SK-N-SH (cell line): ENCODE measurements at regions not wholly inside any gene's neighbourhood (a gene's known extent, or its start where the extent isn't known, plus 50 kb on each side); places are given as distances from the start of the nearest gene placed in this dataset.
A peak's percentile ranks its signal among the peaks of the same experiment; 100 is the strongest.

Experiments used
- CTCF ChIA-PET: fragments of 300-600, 350-600 bp; formaldehyde crosslinking; extraction: SDS; loops from one replicate; lab custom pipeline; 2021; lab: Yijun Ruan, JAX
- POLR2A ChIA-PET: fragments of 350-600 bp; sonication (Branson Sonifier 250); formaldehyde crosslinking; extraction: SDS; loops from one replicate; lab custom pipeline; 2020; ENCODE audit warnings: antibody characterized with exemption, inconsistent platforms; lab: Yijun Ruan, JAX
- DNase-seq: peaks from one replicate; pipeline ENCODE4 v3.0.0; 2012
- H2AFZ ChIP-seq: fragments of 200-600 bp; sonication (generic); 2 replicates; pipeline ENCODE4 v1.8.1; 2016; ENCODE audit warnings: antibody characterized with exemption, mild to moderate bottlenecking, low read depth
- H3F3A ChIP-seq: fragments of 200-600 bp; sonication (generic); replicated peaks from 2 replicates; pipeline ENCODE3; 2016; ENCODE audit warnings: antibody characterized with exemption, mild to moderate bottlenecking; ENCODE audit not compliant: insufficient read depth
- H3K27ac ChIP-seq, 2 experiments: fragments of 200-500 bp in 1 of 2; fragments of 200-600 bp in 1 of 2; sonication (Bioruptor generic) in 1 of 2; sonication (generic), shearing (Covaris generic) in 1 of 2; 2 replicates each; pipeline versions ENCODE4 v1.5.1 to v1.6.1; 2014 to 2016; ENCODE audit warnings: low read depth in 2 of 2, inconsistent platforms in 1 of 2, low read length in 1 of 2, mild to moderate bottlenecking in 1 of 2, mixed read lengths in 1 of 2
- H3K27me3 ChIP-seq: fragments of 200-600 bp; sonication (generic), shearing (Covaris generic); 2 replicates; pipeline ENCODE4 v1.6.1; 2016; ENCODE audit warnings: mixed run types; ENCODE audit not compliant: insufficient read depth
- H3K36me3 ChIP-seq, 2 experiments: fragments of 200-500 bp in 1 of 2; fragments of 200-600 bp in 1 of 2; sonication (Bioruptor generic) in 1 of 2; sonication (generic) in 1 of 2; replicated peaks in 1 of 2; 2 replicates each; pipeline versions ENCODE3 to v1.5.1; 2014 to 2016; ENCODE audit warnings: low read length in 1 of 2, mild to moderate bottlenecking in 1 of 2; ENCODE audit not compliant: insufficient read depth in 2 of 2, control insufficient read depth in 1 of 2
- H3K4me1 ChIP-seq, 2 experiments: fragments of 200-500 bp in 1 of 2; fragments of 200-600 bp in 1 of 2; sonication (Bioruptor generic) in 1 of 2; sonication (generic), shearing (Covaris generic) in 1 of 2; 2 replicates each; pipeline versions ENCODE4 v1.5.1 to v1.6.1; 2014 to 2016; ENCODE audit warnings: low read depth in 1 of 2, low read length in 1 of 2, mixed run types in 1 of 2; ENCODE audit not compliant: insufficient read depth in 2 of 2, control insufficient read depth in 1 of 2
- H3K4me2 ChIP-seq: fragments of 200-600 bp; sonication (generic), shearing (Covaris generic); 2 replicates; pipeline ENCODE4 v1.6.1; 2017; ENCODE audit warnings: mixed run types
- H3K4me3 ChIP-seq, 2 experiments: fragments of 200-500 bp in 1 of 2; fragments of 200-600 bp in 1 of 2; sonication (Bioruptor generic) in 1 of 2; sonication (generic), shearing (Covaris generic) in 1 of 2; 2 replicates each; pipeline versions ENCODE4 v1.5.1 to v1.8.1; 2014 to 2016; ENCODE audit warnings: low read depth in 2 of 2, inconsistent platforms in 1 of 2, low read length in 1 of 2, mild to moderate bottlenecking in 1 of 2, mixed read lengths in 1 of 2, moderate library complexity in 1 of 2
- H3K79me2 ChIP-seq: fragments of 200-600 bp; sonication (generic); 2 replicates; pipeline ENCODE4 v1.8.1; 2017; ENCODE audit warnings: mild to moderate bottlenecking; ENCODE audit not compliant: insufficient read depth
- H3K9ac ChIP-seq: fragments of 200-600 bp; sonication (generic); 2 replicates; pipeline ENCODE4 v1.6.1; 2017; ENCODE audit warnings: mixed run types
- H3K9me2 ChIP-seq: fragments of 200-600 bp; sonication (generic); 2 replicates; pipeline ENCODE4 v1.6.1; 2017; ENCODE audit warnings: mixed run types
- H3K9me3 ChIP-seq: fragments of 200-600 bp; sonication (generic); 2 replicates; pipeline ENCODE4 v1.6.1; 2017; ENCODE audit warnings: mixed run types, mild to moderate bottlenecking, moderate library complexity
- H4K20me1 ChIP-seq: fragments of 200-600 bp; sonication (generic); 2 replicates; pipeline ENCODE4 v1.6.1; 2017; ENCODE audit warnings: mild to moderate bottlenecking, mixed run types; ENCODE audit not compliant: insufficient read depth
- CHD2 ChIP-seq: fragments of 150-350 bp; IDR thresholded peaks from 2 replicates; pipeline ENCODE4 v1.6.1; 2018; ENCODE audit warnings: low read length; ENCODE audit not compliant: partially characterized antibody
- ELF1 ChIP-seq: IDR thresholded peaks from 2 replicates; pipeline ENCODE4 v1.4.0; 2012
- FOSL2 ChIP-seq: IDR thresholded peaks from 2 replicates; pipeline ENCODE4 v1.4.0; 2012; ENCODE audit warnings: low read depth, mild to moderate bottlenecking, moderate library complexity, borderline replicate concordance
- FOXM1 ChIP-seq: IDR thresholded peaks from 2 replicates; pipeline ENCODE4 v1.4.0; 2012; ENCODE audit warnings: low read depth, mild to moderate bottlenecking
- GATA2 ChIP-seq: sonication (generic); formaldehyde crosslinking; IDR thresholded peaks from 2 replicates; pipeline ENCODE4 v1.5.0; 2020; ENCODE audit warnings: mild to moderate bottlenecking, missing genetic modification reagents
- IRF3 ChIP-seq: fragments of 150-350 bp; IDR thresholded peaks from 2 replicates; pipeline ENCODE4 v1.6.1; 2016; ENCODE audit warnings: mild to moderate bottlenecking, low read depth, low read length
- JUND ChIP-seq: IDR thresholded peaks from 2 replicates; pipeline ENCODE4 v1.4.0; 2012
- MAX ChIP-seq: IDR thresholded peaks from 2 replicates; pipeline ENCODE4 v1.4.0; 2012; ENCODE audit warnings: low read depth
- MEF2A ChIP-seq: IDR thresholded peaks from 2 replicates; pipeline ENCODE4 v1.4.0; 2012; ENCODE audit warnings: low read depth, borderline replicate concordance
- MXI1 ChIP-seq: IDR thresholded peaks from 2 replicates; pipeline ENCODE4 v1.6.1; 2012; ENCODE audit warnings: mild to moderate bottlenecking, low read depth, low read length, improper control_type of control experiment
- NFIC ChIP-seq: IDR thresholded peaks from 2 replicates; pipeline ENCODE4 v1.4.0; 2012; ENCODE audit warnings: borderline replicate concordance
- NRF1 ChIP-seq: IDR thresholded peaks from 2 replicates; pipeline ENCODE4 v1.6.1; 2012; ENCODE audit warnings: low read depth, mild to moderate bottlenecking, low read length
- PBX3 ChIP-seq: IDR thresholded peaks from 2 replicates; pipeline ENCODE4; 2012
- POLR2AphosphoS5 ChIP-seq: IDR thresholded peaks from 2 replicates; pipeline ENCODE4 v1.6.1; 2012; ENCODE audit warnings: low read depth, low read length
- RCOR1 ChIP-seq: fragments of 150-350 bp; IDR thresholded peaks from 2 replicates; pipeline ENCODE4 v1.6.1; 2017; ENCODE audit warnings: antibody characterized with exemption, low read length
- REST ChIP-seq: IDR thresholded peaks from 2 replicates; pipeline ENCODE4 v1.6.1; 2012; ENCODE audit warnings: mild to moderate bottlenecking, low read depth, low read length, moderate library complexity
- RXRA ChIP-seq: IDR thresholded peaks from 2 replicates; pipeline ENCODE4 v1.4.0; 2012; ENCODE audit warnings: low read depth, mild to moderate bottlenecking, borderline replicate concordance
- SIN3A ChIP-seq: IDR thresholded peaks from 2 replicates; pipeline ENCODE4 v1.6.1; 2012; ENCODE audit warnings: low read depth, mild to moderate bottlenecking, low read length, moderate library complexity, borderline replicate concordance
- SMC3 ChIP-seq: IDR thresholded peaks from 2 replicates; pipeline ENCODE4 v1.6.1; 2012; ENCODE audit warnings: low read depth, low read length, improper control_type of control experiment
- TAF1 ChIP-seq: IDR thresholded peaks from 2 replicates; pipeline ENCODE4 v1.6.1; 2012; ENCODE audit warnings: low read depth, mild to moderate bottlenecking, low read length, moderate library complexity, borderline replicate concordance
- TCF12 ChIP-seq: IDR thresholded peaks from 2 replicates; pipeline ENCODE4 v1.4.0; 2012
- TEAD4 ChIP-seq: IDR thresholded peaks from 2 replicates; pipeline ENCODE4 v1.4.0; 2012; ENCODE audit warnings: mild to moderate bottlenecking, borderline replicate concordance; ENCODE audit not compliant: insufficient read depth
- USF1 ChIP-seq: IDR thresholded peaks from 2 replicates; pipeline ENCODE4 v1.4.0; 2012; ENCODE audit warnings: low read depth, borderline replicate concordance
- USF2 ChIP-seq: fragments of 150-350 bp; IDR thresholded peaks from 2 replicates; pipeline ENCODE4 v1.6.1; 2017; ENCODE audit warnings: antibody characterized with exemption, low read length, low read depth, borderline replicate concordance
- YY1 ChIP-seq: IDR thresholded peaks from 2 replicates; pipeline ENCODE4 v1.4.0; 2012; ENCODE audit warnings: low read depth, mild to moderate bottlenecking
- ZBTB33 ChIP-seq: IDR thresholded peaks from 2 replicates; pipeline ENCODE4 v1.4.0; 2012; ENCODE audit warnings: low read depth, borderline replicate concordance
- WGBS: methylation state at CpG from one replicate; pipeline ENCODE4 v1.1.6; 2017; ENCODE audit warnings: low lambda C conversion rate; 5-methylcytosine and 5-hydroxymethylcytosine counted together

GRCh38 chr5:51829230-51829629, 446.0 kb downstream of the ISL1 start:
- no peaks in the 10 kb centered on the region for H3K27me3 ChIP-seq
- H3K4me2 ChIP-seq: peak overlapping the region; percentile 32; the same call in 1 of the 2 replicates
- H3F3A ChIP-seq: peaks cover 9% of the 10 kb centered on the region
- POLR2A ChIA-PET: no interaction called here
- H3K4me3 ChIP-seq: no peak overlapping the region
- no peaks in the 10 kb centered on the region for H4K20me1 ChIP-seq
- DNase-seq: no peak
- H2AFZ ChIP-seq: no peak overlapping the region
- H3K27ac ChIP-seq: peak overlapping the region in 1 of 2 experiments; percentile 69; a peak in 2 of 4 replicates
- no peaks in the 10 kb centered on the region for H3K36me3 ChIP-seq
- H3K79me2 ChIP-seq: no peaks in the 10 kb centered on the region
- CTCF ChIA-PET: no interaction called here
- H3K9ac ChIP-seq: no peak overlapping the region
- peaks cover 0 to 7% of the 10 kb centered on the region in 2 experiments; a peak in 1 of 4 replicates for H3K4me1 ChIP-seq
- no peaks in the 10 kb centered on the region for H3K9me2 ChIP-seq
- 38% methylated on average over 2 of the region's 2 CpGs for WGBS
- no peaks in the 10 kb centered on the region for H3K9me3 ChIP-seq
- TF ChIP-seq GATA2 (CRISPR knock-in tag) (no peak), TEAD4 (peak; percentile 60; the same call in 1 of the 2 replicates), ZBTB33 (no peak), SIN3A (no peak), IRF3 (no peak), ELF1 (no peak), JUND (peak; percentile 76), TAF1 (no peak), MXI1 (no peak), CHD2 (no peak), USF1 (no peak), MEF2A (0 out of 2 replicates have a peak, but pooled peaks have one; percentile 25), FOSL2 (peak; percentile 77), PBX3 (peak; percentile 87), TCF12 (peak; percentile 65), NFIC (no peak; the same call in 1 of the 2 replicates), RCOR1 (no peak), YY1 (no peak), RXRA (peak; percentile 14; the same call in 1 of the 2 replicates), SMC3 (no peak), NRF1 (no peak), USF2 (no peak), MAX (no peak), FOXM1 (no peak), REST (no peak), POLR2AphosphoS5 (peak; percentile 26; the same call in 1 of the 2 replicates)
